BLaER1 treated with 17β-estradiol and CSF1 and Interleukin-3, amounts not matched to agents 10 nM and 100 nM (cell line): ENCODE measurements at regions not wholly inside any gene's neighbourhood (a gene's known extent, or its start where the extent isn't known, plus 50 kb on each side); places are given as distances from the start of the nearest gene placed in this dataset.

Experiments used
- H3K27ac ChIP-seq, 11 experiments: shearing (Covaris generic); formaldehyde crosslinking; 2 replicates each; pipeline ENCODE4 v1.8.1; 2022
- H3K27me3 ChIP-seq, 11 experiments: shearing (Covaris generic); formaldehyde crosslinking; 2 replicates each; pipeline ENCODE4 v1.8.1; 2022
- H3K36me3 ChIP-seq, 11 experiments: shearing (Covaris generic); formaldehyde crosslinking; 2 replicates each; pipeline ENCODE4 v1.8.1; 2022
- H3K4me1 ChIP-seq, 10 experiments: shearing (Covaris generic); formaldehyde crosslinking; 2 replicates each; pipeline ENCODE4 v1.8.1; 2022
- H3K4me2 ChIP-seq, 11 experiments: shearing (Covaris generic); formaldehyde crosslinking; 2 replicates each; pipeline ENCODE4 v1.8.1; 2022
- H3K4me3 ChIP-seq, 10 experiments: shearing (Covaris generic); formaldehyde crosslinking; 2 replicates each; pipeline ENCODE4 v1.8.1; 2022
- H3K9ac ChIP-seq, 11 experiments: shearing (Covaris generic); formaldehyde crosslinking; 2 replicates each; pipeline ENCODE4 v1.8.1; 2022
- H3K9me3 ChIP-seq, 11 experiments: shearing (Covaris generic); formaldehyde crosslinking; replicated peaks in 1 of 11; 2 replicates each; pipeline ENCODE4 v1.8.1; 2022
- H4K20me1 ChIP-seq, 11 experiments: shearing (Covaris generic); formaldehyde crosslinking; 2 replicates each; pipeline ENCODE4 v1.8.1; 2022
- Cebpa-rat ChIP-seq, 11 experiments: shearing (Covaris generic); IDR thresholded peaks; 2 replicates each; pipeline ENCODE4 v1.8.1; 2022

DNA sequence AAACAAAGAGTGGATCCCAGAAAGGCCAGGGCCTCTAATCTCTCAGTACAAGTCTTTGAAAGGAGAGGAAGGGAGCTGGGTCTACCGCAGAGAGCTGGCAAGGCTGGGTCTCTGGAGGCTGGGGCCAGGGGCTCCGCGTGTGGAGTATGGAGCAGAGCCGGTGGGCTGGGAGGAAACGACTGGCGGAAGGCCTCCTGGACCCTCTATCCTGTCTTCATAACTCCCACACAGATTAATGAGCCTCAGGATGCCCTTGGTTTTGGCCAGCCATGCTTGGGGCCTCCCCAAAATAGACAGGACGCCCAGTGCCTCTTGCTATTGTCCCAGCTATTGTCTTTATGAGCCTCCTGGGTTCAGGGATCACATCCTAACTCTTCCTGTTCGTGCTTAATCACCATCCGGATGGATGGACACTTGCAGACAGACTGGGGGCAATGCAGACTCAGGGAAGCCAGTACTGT lies 306.4 kb downstream of the DHX35 start:
- H3K4me3 ChIP-seq, result no peak overlapping the region
- peaks cover 0 to 22% (median under 1%) of the 10 kb centered on the region in 10 experiments; a peak in 8 of 20 replicates for H3K4me1 ChIP-seq
- H3K36me3 ChIP-seq, result no peaks in the 10 kb centered on the region
- no peak overlapping the region; a peak in 1 of 22 replicates for H3K9ac ChIP-seq
- no peak overlapping the region for H3K4me2 ChIP-seq
- no peaks in the 10 kb centered on the region; a peak in 1 of 22 replicates for H4K20me1 ChIP-seq
- no peaks in the 10 kb centered on the region for H3K27me3 ChIP-seq
- no peak overlapping the region; a peak in 2 of 22 replicates for H3K27ac ChIP-seq
- no peak for TF ChIP-seq Cebpa-rat (IDR thresholded peaks at IDR 0.05)
- no peaks in the 10 kb centered on the region for H3K9me3 ChIP-seq

- no peak for TF ChIP-seq Cebpa-rat (IDR thresholded peaks at IDR 0.05)
- Histone ChIP-seq H3K36me3 (no peaks in the 10 kb centered on the region), H3K9ac (no peak overlapping the region), H3K9me3 (no peaks in the 10 kb centered on the region), H3K4me3 (no peak overlapping the region), H3K27ac (no peak overlapping the region), H3K4me2 (no peak overlapping the region), H3K4me1 (peaks cover 0 to 22% (median 0%) of the 10 kb centered on the region in 10 experiments; a peak in 4 of 20 replicates), H3K27me3 (no peaks in the 10 kb centered on the region), H4K20me1 (no peaks in the 10 kb centered on the region; a peak in 1 of 22 replicates)
Measured at GRCh38 chr20:39266989-39267388, 304.8 kb downstream of the DHX35 start.

- H3K4me3 ChIP-seq, result no peak overlapping the region
- TF ChIP-seq Cebpa-rat (IDR thresholded peaks at IDR 0.05), result no peak
- no peak overlapping the region for H3K9ac ChIP-seq
- peaks cover 0 to 7% (median 0%) of the 10 kb centered on the region in 10 experiments; a peak in 4 of 20 replicates for H3K4me1 ChIP-seq
- H3K27me3 ChIP-seq, result no peaks in the 10 kb centered on the region
- no peaks in the 10 kb centered on the region; a peak in 1 of 22 replicates for H4K20me1 ChIP-seq
- H3K27ac ChIP-seq, result no peak overlapping the region
- H3K9me3 ChIP-seq, result no peaks in the 10 kb centered on the region
- H3K4me2 ChIP-seq, result no peak overlapping the region
- no peaks in the 10 kb centered on the region for H3K36me3 ChIP-seq
Measured at GRCh38 chr20:39264506-39265172, 302.5 kb downstream of the DHX35 start.

- Histone ChIP-seq H3K27me3 (no peaks in the 10 kb centered on the region), H4K20me1 (no peaks in the 10 kb centered on the region), H3K9me3 (no peaks in the 10 kb centered on the region), H3K4me3 (no peak overlapping the region), H3K4me1 (no peaks in the 10 kb centered on the region), H3K9ac (no peak overlapping the region), H3K4me2 (no peak overlapping the region), H3K27ac (no peak overlapping the region), H3K36me3 (no peaks in the 10 kb centered on the region)
- no peak for TF ChIP-seq Cebpa-rat (IDR thresholded peaks at IDR 0.05)
Measured at GRCh38 chr20:39263076-39263475, 300.9 kb downstream of the DHX35 start.

DNA sequence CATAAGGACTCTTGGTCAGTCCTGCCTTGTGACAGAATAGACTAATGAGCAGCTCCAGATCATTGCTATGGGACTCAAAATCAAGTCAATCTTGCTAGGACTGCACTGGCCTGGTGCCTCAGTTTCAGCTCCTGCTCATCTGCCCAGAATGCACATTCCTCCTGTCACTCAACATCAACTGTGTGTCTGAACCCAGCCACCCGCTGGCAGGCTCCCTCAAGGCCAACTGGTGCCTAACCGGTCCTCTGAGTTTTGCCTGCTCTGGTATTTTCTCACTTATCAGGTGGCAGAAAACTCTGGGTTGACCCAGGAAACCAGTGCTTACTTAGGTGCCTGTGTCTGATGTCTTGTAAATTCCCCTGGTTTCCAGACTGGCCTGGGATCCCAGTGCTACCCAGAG lies 297.7 kb downstream of the DHX35 start:
- no peak overlapping the region for H3K4me2 ChIP-seq
- no peaks in the 10 kb centered on the region for H3K4me1 ChIP-seq
- no peak overlapping the region for H3K4me3 ChIP-seq
- H3K36me3 ChIP-seq, result no peaks in the 10 kb centered on the region
- H4K20me1 ChIP-seq, result no peaks in the 10 kb centered on the region
- H3K9me3 ChIP-seq, result no peaks in the 10 kb centered on the region
- no peaks in the 10 kb centered on the region for H3K27me3 ChIP-seq
- no peak overlapping the region for H3K9ac ChIP-seq
- TF ChIP-seq Cebpa-rat (IDR thresholded peaks at IDR 0.05), result no peak
- no peak overlapping the region for H3K27ac ChIP-seq

DNA sequence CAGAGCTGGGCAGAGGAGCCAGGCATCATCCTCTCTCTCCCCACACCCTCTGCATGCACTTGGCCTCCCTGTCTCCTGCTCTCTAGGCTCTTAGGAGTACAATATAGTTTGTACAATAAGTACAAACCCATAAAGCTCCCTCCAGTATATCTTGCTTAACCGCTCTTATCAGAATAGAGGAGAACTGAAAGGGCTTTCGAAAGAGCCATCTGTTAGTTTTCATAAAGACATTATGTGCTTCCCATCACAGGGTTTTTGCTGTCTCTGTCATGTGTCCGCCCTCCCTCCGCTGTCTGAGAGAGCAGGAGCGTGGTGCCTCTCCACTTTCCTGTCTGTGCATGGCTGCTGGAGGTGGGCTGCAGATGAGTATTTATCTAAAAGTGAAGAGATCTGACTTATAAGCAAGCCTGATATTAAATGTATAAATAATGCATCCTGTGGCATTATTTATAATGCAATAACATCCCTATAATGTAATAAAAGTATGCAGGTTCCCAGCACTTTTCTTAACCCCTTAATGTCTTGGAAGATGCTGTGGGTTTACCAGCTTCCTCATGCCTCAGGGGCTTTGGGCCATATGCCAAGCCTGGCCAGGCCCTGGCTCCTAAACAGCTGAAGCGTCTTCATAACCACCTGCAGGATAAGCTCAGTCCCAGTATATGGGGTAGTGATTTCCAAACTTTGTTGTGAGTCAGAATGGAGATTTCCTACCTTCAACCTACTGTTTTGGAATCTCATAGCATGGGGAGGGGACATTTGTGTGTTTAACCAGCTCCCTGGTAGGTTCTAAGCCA lies 297.1 kb downstream of the DHX35 start:
- no peaks in the 10 kb centered on the region for H3K9me3 ChIP-seq
- H3K9ac ChIP-seq, result no peak overlapping the region
- no peak overlapping the region for H3K27ac ChIP-seq
- no peaks in the 10 kb centered on the region for H3K27me3 ChIP-seq
- H3K4me3 ChIP-seq, result no peak overlapping the region
- TF ChIP-seq Cebpa-rat (IDR thresholded peaks at IDR 0.05), result no peak
- no peaks in the 10 kb centered on the region for H4K20me1 ChIP-seq
- H3K4me1 ChIP-seq, result no peaks in the 10 kb centered on the region
- H3K36me3 ChIP-seq, result no peaks in the 10 kb centered on the region
- no peak overlapping the region for H3K4me2 ChIP-seq

DNA sequence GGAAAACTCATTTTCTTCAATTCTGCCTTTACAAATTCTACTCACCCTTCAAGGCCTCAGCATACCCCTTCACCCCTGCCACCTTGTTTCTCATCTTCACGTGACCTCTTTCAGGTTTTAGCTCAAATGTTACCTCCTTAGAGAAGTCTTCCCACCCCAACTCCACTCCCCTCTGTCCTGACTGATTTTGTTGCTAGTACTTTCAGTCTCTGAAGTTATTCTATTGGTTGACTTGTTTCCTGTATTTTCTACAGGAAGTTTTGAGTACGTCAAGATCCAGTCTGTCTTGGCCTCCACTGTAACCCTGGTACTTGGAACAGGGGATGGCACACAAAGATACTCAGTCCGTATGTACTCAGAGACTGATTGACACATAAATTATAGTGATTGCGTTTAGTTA lies 296.1 kb downstream of the DHX35 start:
- TF ChIP-seq Cebpa-rat (IDR thresholded peaks at IDR 0.05), result no peak
- H3K4me3 ChIP-seq, result no peak overlapping the region
- peaks cover 0 to under 1% (median 0%) of the 10 kb centered on the region in 10 experiments; a peak in 2 of 20 replicates for H3K4me1 ChIP-seq
- H3K27me3 ChIP-seq, result no peaks in the 10 kb centered on the region
- no peaks in the 10 kb centered on the region for H3K9me3 ChIP-seq
- H4K20me1 ChIP-seq, result no peaks in the 10 kb centered on the region
- H3K36me3 ChIP-seq, result no peaks in the 10 kb centered on the region
- H3K9ac ChIP-seq, result no peak overlapping the region
- H3K27ac ChIP-seq, result no peak overlapping the region
- no peak overlapping the region for H3K4me2 ChIP-seq

DNA sequence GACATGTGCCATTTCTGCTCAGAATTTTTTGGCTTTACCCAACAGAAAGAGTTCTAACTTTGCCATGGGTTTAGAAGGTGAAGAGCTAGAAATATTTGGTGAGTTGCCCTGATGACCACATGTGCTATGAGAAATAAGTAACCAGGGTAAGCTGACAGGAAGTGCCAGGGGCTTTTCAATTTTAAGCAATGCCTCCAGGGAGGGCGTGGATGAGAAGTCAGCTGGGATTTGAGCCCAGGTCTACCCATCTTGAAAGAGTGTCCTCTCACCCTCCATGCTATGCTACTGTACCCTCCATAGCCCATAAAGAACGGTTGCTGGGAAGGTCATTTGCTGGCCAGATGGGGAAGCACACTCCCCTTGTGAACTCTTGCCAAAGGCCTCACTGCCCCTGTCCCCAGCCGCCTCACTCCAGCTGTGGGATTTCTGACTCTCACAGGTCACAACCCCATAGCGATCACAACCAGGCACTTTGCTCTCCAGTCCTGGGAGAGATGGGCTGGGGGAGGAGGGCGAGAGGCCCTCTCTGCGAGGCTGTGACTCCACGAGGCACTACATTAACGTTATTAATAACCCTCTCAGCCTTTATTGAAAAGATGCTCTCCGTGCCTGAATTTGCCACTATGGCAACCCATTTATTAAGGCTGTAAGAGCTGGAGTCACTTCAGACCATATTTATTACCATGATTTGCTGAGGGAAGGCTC lies 291.1 kb downstream of the DHX35 start:
- Histone ChIP-seq H3K4me1 (peaks cover 0 to 22% (median 9%) of the 10 kb centered on the region in 10 experiments; a peak in 10 of 20 replicates), H3K4me3 (no peak overlapping the region), H3K4me2 (peak overlapping the region in 2 of 11 experiments; percentile 6 to 10; a peak in 1 of 22 replicates), H3K9ac (no peak overlapping the region), H3K27ac (no peak overlapping the region), H3K27me3 (no peaks in the 10 kb centered on the region), H4K20me1 (no peaks in the 10 kb centered on the region), H3K9me3 (no peaks in the 10 kb centered on the region), H3K36me3 (no peaks in the 10 kb centered on the region)
- no peak for TF ChIP-seq Cebpa-rat (IDR thresholded peaks at IDR 0.05)

GRCh38 chr20:39252035-39252434 lies 289.9 kb downstream of the DHX35 start:
- Histone ChIP-seq H3K9me3 (no peaks in the 10 kb centered on the region), H3K4me2 (no peak overlapping the region), H4K20me1 (no peaks in the 10 kb centered on the region), H3K27ac (no peak overlapping the region), H3K36me3 (no peaks in the 10 kb centered on the region), H3K4me3 (no peak overlapping the region), H3K9ac (no peak overlapping the region), H3K4me1 (peaks cover 0 to 22% (median 9%) of the 10 kb centered on the region in 10 experiments; a peak in 10 of 20 replicates), H3K27me3 (no peaks in the 10 kb centered on the region)
- TF ChIP-seq Cebpa-rat (IDR thresholded peaks at IDR 0.05), result no peak
